Activated CD4-positive, alpha-beta T cell treated with anti-CD3 and anti-CD28 coated beads, Interleukin-2, amount 50 U/mL, for 1 hour (primary cell): ENCODE measurements at regions not wholly inside any gene's neighbourhood (a gene's known extent, or its start where the extent isn't known, plus 50 kb on each side); places are given as distances from the start of the nearest gene placed in this dataset.

Source experiments
- DNase-seq: peaks from one replicate; pipeline ENCODE4 v3.0.0-alpha.2; 2020

- no peak for DNase-seq
Observed at GRCh38 chr1:65486613-65487012, 66.1 kb downstream of the LEPR start.

GRCh38 chr1:65489481-65489880 is 69.0 kb downstream of the LEPR start:
- no peak for DNase-seq

DNA sequence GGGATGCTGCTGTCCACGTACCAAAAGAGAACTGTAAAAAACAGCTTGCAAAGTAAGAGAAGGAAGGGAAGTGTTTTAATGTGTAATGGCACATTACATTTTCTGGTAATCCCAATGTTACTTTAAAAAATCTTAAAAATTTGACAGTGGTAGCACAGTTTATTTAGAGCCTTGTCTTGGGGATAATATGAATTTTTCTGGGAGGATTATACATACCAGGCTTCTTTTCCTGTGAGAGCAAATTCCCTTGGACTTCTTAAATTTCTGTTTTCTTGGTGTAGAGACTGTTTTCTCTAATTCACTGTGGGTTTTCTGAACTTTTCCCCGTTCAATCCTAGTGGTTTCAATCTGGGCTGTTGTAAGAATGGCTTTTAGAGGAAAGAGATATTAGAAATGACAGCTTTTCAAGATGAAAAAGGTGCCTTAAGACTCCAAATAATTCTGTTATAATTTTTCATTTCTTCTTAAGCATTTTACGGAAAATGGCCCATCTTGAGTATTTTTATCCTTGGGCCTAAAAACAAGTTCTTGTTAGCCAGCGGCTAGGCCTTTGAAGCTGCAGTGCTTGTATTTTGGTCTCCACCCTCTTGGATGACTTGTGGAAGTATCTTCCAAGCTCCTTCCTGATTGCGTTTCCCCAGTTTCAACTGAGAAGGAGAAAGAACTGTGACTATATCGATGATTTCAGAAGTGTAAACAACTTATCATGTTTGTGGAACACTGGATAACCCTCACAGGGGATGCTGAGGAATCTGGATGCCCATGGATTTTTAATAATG is 70.0 kb downstream of the LEPR start:
- DNase-seq = no peak

DNA sequence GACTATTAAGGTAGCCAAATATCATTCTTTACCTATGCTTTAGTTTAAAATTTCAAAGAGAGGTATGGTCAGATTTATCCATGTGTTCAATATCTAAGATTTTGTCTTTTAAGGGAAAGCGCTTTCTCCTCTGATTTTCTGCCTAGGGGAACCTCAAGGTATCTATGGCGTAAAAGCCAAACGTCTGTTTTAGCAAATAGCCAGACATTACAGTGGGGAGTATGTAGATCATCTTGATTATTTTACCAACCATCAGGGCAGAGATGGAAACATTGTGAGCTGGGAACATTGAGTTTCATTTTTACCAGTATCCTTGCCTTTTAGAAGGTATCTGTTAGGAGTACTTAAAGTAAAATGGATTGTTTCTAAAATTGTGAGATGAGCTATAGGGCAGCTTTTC is 71.0 kb downstream of the LEPR start:
- DNase-seq = no peak

DNA sequence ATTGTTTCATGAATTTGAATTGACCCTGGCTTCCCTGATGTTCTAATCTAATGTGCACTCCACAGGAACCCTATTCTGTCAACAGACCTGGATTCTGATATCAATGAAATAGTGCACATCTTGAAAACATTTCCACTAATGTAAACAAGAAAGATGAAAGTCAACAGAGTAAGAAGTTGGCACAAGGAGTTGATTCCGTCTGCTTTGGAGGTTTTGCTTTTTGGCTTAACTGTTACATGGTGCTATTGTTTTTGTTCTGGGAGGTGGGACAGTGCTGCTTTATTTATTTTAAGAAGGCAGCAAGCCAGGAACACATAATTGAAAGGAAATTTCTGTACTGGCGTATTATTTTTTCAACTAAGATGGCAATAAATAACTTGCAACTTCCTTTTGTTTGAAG is 73.3 kb downstream of the LEPR start:
- no peak for DNase-seq

DNA sequence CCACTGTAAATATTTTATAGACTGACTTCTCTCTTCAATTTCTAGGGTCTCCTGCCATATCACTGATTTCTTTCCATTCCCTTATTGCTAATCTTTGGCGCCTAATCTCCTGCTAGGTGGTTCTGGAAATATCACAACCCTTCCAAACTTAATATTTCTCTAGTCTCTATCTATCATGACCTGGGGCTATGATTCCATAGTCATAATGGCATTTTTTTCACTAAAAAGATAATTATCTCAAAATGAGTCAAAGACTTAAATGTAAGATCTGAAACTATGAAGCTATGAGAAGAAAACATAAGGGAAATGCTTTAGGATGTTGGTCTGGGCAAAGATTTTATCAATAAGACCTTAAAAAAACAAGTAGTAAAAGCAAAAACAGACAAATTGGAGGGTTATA is 74.2 kb downstream of the LEPR start:
- DNase-seq = no peak

DNA sequence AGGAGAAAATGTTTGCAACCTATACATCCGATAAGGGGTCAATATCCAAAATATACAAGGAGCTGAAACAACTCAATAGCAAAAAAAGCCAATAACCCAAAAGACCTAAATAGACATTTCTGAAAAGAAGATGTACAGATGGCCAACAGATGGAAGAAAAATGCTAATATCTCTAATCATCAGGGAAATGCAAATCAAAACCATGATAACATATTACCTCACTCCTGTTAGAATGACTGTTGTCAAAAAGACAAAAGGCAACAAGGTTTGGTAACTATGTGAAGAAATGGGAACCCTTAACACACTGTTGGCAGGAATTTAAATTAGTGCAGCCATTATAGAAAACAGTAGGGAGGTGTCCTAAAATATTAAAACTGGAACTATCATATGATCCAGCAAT is 74.7 kb downstream of the LEPR start:
- no peak for DNase-seq

DNA sequence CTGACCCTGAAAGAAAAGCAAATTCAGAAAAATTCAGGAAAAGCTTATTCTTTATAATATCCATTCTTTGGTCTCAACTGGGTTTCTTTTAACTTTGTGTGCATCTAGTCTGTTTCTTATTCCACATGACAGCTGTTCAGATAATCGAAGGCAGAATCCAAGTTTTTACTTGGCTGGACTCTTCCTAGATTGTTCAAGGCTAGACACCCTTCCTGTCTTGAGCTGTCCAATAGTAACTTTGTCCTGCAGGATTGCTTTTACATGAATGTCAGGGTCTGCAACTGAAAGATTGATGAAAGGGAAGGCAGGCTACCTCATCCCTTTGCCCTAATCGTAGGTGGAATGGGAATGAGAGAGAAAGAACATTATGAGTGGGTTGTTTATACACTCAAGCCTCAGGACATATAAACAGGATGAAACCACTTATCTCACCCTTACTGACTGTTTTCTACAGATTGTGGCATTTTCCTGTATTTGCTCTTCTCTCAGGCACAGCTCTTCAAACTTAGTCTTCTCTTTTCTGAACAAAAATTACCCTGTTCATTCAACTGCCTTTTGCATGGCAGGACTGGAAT is 76.9 kb downstream of the LEPR start:
- no peak for DNase-seq

GRCh38 chr1:65503427-65503826 is 83.0 kb downstream of the LEPR start:
- no peak for DNase-seq

DNA sequence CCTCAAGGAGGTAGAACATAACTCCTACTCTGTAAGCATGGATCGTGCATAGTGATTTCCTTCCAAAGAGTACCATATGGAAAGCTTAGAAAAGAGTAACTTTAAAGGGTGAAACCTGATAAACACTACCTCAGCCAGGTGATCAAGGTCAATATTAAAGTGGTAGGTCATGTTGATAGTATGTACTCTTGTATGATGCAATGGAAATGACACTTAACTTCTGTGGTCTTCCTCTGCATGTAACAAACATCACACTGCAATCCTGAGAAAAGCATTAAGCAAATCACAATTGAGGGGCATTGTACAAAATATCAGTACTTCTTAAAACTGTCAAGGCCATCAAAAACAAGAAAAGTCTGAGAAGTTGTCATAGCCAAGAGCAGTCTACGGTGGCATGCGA is 83.8 kb downstream of the LEPR start:
- no peak for DNase-seq

DNA sequence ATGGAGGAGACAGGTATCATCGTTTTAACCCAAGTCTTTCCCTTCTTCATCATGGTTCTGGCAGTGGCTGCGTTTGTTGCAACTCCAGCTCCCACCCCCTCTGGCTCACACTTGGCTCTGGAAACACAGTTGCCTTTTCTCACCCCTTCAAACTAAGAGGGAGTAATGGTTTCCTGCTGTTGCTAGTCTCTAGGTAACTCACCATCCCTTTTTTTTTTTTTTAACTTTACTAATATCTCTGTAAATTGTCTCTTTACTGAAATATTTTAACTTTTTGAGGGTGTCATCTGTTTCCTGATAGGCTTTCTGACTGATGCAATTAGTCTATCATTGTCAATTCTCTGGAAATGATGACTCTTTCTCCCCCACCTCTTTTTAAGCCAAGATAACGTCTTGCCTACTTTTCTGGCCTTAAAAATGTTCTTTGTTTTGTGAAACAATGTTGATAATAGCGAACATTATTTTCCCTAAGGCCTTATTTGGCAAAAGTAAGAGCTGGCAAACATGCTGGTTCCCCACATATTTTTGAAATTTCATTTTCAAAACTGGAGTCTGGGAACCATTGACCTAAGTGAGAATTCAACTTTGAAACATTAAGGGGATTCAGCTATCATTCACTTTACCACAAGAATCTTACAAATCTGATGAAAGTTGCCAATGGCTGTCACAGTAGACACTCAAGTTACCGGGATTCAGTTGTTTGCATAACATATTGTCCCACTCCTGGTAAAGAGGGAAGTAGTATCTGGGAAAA is 85.3 kb downstream of the LEPR start:
- DNase-seq = no peak

DNA sequence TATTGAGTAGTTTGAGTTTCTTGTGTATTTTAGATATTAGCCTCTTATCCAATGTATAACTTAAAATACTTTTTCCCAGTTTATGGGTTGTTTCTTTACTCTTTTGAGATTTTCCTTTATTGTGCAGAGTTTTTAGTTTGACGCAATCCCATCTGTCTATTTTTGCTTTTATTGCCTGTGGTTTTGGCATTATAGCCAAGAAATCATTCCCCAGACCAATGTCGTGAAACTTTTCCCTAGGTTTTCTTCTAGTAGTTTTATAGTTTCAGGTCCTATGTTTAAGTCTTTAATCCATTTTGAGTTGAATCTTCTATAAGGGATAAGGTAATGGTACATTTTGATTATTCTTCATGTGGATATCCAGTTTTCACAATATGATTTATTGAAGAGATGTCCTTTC is 87.6 kb downstream of the LEPR start:
- no peak for DNase-seq

DNA sequence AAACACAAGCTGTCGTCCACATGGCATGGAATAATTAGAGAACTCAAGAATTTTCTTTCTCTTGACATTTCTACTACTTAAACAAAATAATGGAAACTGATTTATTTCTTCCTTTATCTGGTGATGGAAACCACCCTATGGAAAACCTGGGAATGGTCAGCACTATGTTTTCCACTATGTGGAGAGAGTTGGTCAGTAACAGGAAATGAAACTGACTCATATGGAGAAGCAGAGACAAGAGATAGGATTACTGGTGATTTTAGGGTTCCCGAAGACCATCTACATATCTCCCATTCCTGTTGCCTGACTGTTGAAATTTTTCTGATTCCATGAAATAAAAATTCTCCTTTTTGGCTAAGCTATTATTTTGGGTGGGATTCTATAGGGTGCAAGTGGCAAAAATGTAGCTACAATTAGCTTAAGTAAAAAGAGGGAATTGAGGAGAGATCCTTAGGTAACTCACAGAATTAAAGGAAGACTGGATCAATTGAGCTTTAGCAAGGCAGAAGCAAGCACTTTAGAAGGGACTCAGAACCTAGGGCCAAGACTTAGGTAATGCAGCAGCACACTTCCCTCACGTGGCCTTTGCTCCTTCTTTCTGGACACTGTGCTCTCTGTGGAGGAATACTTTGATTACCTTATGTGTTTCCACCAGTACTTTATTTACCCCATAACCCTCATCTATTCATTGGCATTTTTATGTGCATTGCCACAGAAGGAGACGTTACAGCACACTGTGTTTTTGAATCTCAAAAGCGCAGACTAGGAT is 89.6 kb downstream of the LEPR start:
- no peak for DNase-seq

DNA sequence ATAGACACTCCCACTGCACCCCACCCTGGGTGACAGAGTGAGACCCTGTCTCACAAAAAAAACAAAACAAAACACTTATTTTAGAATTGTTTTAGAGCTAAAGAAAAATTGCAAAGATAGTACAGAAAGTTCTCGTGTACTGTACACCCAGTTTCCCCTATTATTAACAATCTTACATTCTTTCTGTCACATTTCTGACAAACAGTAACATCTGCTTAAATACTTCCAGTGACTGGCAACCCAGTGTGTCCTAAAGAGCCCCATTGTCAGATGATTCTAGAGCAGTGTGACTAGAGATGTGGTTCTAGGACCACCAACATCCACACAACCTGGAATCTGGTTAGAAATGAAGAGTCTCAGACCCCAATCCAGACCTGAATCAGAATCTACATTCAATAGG is 90.5 kb downstream of the LEPR start:
- DNase-seq = no peak

GRCh38 chr1:65512383-65512782 is 91.9 kb downstream of the LEPR start:
- no peak for DNase-seq

- DNase-seq = no peak
Observed at GRCh38 chr1:65512967-65513780, 92.7 kb downstream of the LEPR start.

DNA sequence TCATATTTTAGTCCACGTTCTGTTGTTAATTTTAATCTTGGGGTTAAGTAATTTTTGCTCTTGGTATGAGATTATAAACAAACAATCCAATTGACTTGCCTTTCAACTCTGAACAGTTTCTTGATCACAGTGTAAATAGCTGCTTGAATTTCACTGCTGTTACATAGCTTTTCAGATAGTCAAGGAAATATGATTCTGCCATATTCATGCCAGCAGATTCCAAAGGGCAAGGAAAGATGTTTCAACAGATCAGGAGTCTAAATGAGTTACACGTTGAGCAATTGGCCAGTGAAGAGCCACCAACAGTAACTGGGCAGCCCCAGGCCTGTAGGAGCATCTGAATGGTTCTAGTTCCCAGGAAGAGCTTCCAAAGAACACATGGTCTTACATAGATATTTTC is 93.6 kb downstream of the LEPR start:
- no peak for DNase-seq

DNA sequence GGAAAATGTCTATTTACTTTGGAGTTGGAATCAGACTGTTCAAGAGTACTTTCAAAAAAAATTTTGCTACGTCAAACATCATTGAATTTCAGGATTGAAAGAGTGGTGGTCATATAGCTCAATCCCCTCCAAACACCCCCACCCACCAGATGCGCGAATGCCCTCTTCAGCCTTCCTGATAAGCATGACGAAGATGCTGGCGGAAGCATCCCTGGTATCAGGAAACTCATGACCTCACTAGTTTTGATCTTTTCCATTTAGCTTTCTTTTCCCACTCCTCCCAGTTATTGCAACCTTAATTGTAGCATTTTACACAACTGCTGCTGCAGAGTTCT is 104.4 kb downstream of the LEPR start:
- DNase-seq = no peak

DNA sequence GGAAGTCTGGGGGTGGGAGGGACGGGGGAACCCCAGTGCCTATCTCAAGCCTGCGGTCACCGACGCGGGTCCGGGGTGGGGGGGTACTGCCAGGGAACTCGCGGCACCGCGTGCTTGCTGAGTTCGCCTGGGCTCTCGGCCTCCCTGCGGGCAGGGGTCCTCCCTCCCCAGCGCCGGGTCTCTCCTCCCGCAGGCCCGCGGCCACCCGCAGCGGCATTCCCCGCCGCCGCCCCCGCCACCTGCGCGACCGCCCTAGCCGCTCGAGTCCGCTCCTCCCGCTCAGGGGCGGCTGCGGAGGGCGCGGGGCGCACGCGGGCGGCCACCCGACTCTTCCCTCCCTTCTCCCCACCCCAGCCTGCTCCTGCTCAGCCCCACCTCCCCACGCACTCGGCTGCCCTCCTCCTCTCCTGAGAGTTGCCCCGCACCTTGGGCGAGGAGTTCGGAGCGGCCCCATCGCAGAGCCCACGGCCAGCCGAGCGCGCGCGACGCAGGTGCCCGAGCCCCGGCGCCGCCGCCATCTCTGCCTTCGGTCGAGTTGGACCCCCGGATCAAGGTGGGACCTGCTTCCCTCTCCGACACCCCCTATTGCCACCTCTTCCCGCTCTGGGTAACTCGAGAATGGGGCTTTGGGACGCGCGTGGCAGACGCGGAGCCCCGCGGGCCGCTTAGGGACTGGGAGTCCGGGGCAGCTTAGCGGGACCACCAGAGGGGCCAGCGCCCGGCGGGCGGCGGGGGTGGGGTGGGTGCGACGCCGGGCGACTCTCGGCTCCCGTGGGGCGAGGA is 105.0 kb downstream of the LEPR start:
- no peak for DNase-seq

DNA sequence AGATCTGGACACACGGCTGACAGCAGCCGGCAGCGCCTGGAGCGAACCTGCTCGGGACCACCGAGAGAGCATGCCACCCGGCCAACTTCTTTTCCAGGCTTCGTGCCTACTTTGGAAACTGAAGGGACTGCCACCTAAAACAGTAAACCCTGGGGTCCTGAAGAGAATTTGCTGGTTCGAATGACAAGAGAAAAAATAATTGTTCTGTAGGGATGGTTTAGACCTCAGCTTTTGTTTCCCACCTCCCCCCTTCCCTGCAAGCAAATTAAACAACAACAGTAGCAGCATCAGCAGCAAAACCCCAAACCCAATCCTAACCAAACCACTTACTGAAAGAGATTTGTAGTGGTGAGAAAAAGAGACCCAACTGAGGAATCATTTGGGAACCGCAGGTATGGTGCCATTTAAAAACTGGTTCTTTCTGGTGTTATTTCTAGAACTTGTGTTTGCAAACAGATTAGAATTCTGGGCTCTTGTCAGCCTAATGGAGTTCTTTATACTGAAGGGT is 105.6 kb downstream of the LEPR start:
- DNase-seq = no peak

DNA sequence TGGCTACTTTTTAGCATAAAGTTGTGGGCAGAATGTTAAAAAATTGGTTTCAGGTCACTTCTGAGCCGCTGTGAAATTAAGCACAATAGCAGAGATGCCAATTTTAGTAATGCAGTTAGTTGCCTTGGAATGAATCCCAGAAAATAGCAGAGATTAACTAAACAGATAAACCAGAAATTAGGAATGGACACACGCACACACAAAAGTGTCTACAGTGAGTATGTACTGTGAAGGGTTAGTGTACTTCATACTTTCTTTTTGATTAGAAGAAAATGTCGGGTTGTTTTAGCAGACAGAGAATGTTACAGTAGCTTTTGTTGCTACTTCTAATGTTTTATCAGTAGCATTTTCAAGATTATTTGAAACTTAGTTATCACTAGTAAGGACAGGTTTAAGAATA is 106.7 kb downstream of the LEPR start:
- DNase-seq = no peak
